WTC11 (cell line): ENCODE measurements at regions not wholly inside any gene's neighbourhood (a gene's known extent, or its start where the extent isn't known, plus 50 kb on each side); places are given as distances from the start of the nearest gene placed in this dataset.

Experiments used
- ATAC-seq: fragments of 200-7000 bp; cut with Tn5 transposase; 2 replicates; pipeline ENCODE4 v1.10.0; 2021; ENCODE audit warnings: mild to moderate bottlenecking, moderate library complexity
- CTCF ChIA-PET: fragments of 300-600 bp; sonication (Branson Sonifier 250); formaldehyde crosslinking; loops from one replicate; lab custom pipeline; 2021; ENCODE audit warnings: antibody characterized with exemption; lab: Charles Lee
- POLR2A ChIA-PET: fragments of 350-600 bp; sonication (Branson Sonifier 250); formaldehyde crosslinking; loops from one replicate; lab custom pipeline; 2021; ENCODE audit warnings: antibody characterized with exemption; lab: Charles Lee
- DNase-seq: peaks from one replicate; pipeline ENCODE4 v3.0.0; 2021; ENCODE audit warnings: low spot score
- H3K27ac Mint-ChIP-seq: 2 replicates; pipeline ENCODE4 v1.8.0; 2021; ENCODE audit warnings: mixed read lengths
- H3K27me3 Mint-ChIP-seq: 2 replicates; pipeline ENCODE4 v1.8.0; 2021; ENCODE audit warnings: low read depth, mild to moderate bottlenecking, moderate library complexity, mixed read lengths
- H3K36me3 Mint-ChIP-seq: 2 replicates; pipeline ENCODE4 v1.8.0; 2021; ENCODE audit warnings: mixed read lengths
- H3K4me1 Mint-ChIP-seq: 2 replicates; pipeline ENCODE4 v1.8.0; 2022; ENCODE audit warnings: mixed read lengths
- H3K4me3 Mint-ChIP-seq: 2 replicates; pipeline ENCODE4 v1.8.0; 2021; ENCODE audit warnings: mild to moderate bottlenecking, moderate library complexity, mixed read lengths
- H3K9me3 Mint-ChIP-seq: 2 replicates; pipeline ENCODE4 v1.8.0; 2021; ENCODE audit warnings: mixed read lengths
- ERG ChIP-seq: fragments of 250-450 bp; sonication (Bioruptor Pico); IDR thresholded peaks from 2 replicates; pipeline ENCODE4 v1.8.0; 2021; ENCODE audit warnings: mild to moderate bottlenecking
- ESRRA ChIP-seq: sonication (generic); formaldehyde crosslinking; IDR thresholded peaks from 2 replicates; pipeline ENCODE4 v1.8.1; 2022; ENCODE audit warnings: mild to moderate bottlenecking, missing genetic modification reagents, borderline replicate concordance
- FOXP1 ChIP-seq: sonication (generic); formaldehyde crosslinking; IDR thresholded peaks from 2 replicates; pipeline ENCODE4 v1.8.0; 2022; ENCODE audit warnings: missing genetic modification reagents, mild to moderate bottlenecking, moderate library complexity, borderline replicate concordance
- IRF2 ChIP-seq: sonication (generic); formaldehyde crosslinking; IDR thresholded peaks from 2 replicates; pipeline ENCODE4 v1.8.0; 2022; ENCODE audit warnings: low read depth, missing genetic modification reagents, borderline replicate concordance
- JUN ChIP-seq: sonication (generic); formaldehyde crosslinking; IDR thresholded peaks from 2 replicates; pipeline ENCODE4 v1.8.0; 2023; ENCODE audit warnings: mild to moderate bottlenecking, missing genetic modification reagents
- NFE2L1 ChIP-seq: sonication (generic); formaldehyde crosslinking; IDR thresholded peaks from 2 replicates; pipeline ENCODE4 v1.8.1; 2023; ENCODE audit warnings: missing genetic modification reagents
- RORB ChIP-seq: fragments of 250-450 bp; sonication (Bioruptor Pico); IDR thresholded peaks from 2 replicates; pipeline ENCODE4 v1.9.0; 2021; ENCODE audit warnings: mild to moderate bottlenecking
- TF ChIP-seq, protein P1 (sequence below): fragments of 200-600 bp; IDR thresholded peaks from 2 replicates; pipeline ENCODE4 v1.8.0; 2022; ENCODE audit warnings: antibody characterized with exemption
- TF ChIP-seq, protein P2 (sequence below): sonication (generic); formaldehyde crosslinking; IDR thresholded peaks from 2 replicates; pipeline ENCODE4 v1.8.1; 2023; ENCODE audit warnings: mild to moderate bottlenecking, missing genetic modification reagents
- TF ChIP-seq, protein P3 (sequence below): fragments of 250-450 bp; sonication (Bioruptor Pico); IDR thresholded peaks from 2 replicates; pipeline ENCODE4 v1.9.0; 2021; ENCODE audit warnings: mild to moderate bottlenecking, borderline replicate concordance
- TF ChIP-seq, protein P4 (sequence below): fragments of 250-450 bp; sonication (Bioruptor Pico); IDR thresholded peaks from 2 replicates; pipeline ENCODE4 v1.9.0; 2021; ENCODE audit warnings: mild to moderate bottlenecking

GRCh38 chr11:106262852-106263251 is 185.4 kb downstream of the AASDHPPT start (continued):
- TF ChIP-seq JUN (CRISPR knock-in tag), result no peak
- TF ChIP-seq, all 79 proteins: peak for 0

DNA sequence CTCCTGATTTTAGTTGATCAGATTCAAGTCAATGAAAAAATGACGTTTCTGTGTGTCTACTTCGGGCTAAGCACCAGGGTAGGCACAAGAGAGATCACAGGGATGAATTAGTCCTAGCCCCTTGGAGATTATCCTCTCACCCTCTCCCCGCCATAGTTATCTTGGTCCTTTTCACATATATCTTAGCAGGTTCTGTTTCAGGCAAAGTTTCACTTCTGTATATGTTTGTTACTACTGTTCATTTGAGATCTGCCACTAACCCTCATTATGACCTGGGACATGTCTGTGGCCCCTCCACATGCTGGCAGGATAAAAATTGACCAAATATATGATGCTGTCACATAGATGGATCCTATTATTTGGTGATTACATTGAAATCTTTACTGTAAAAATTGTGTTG is 186.1 kb downstream of the AASDHPPT start:
- Mint-ChIP-seq H3K36me3 (peaks cover 18% of the 10 kb centered on the region), H3K27ac (no peak overlapping the region), H3K4me1 (0 out of 2 replicates have a peak, but pooled peaks cover 2% of the 10 kb centered on the region), H3K4me3 (no peak overlapping the region), H3K27me3 (no peaks in the 10 kb centered on the region), H3K9me3 (peaks cover 40% of the 10 kb centered on the region)
- ATAC-seq (no peak), DNase-seq (no peak)
- ChIA-PET POLR2A (no interaction called here), CTCF (no interaction called here)
- TF ChIP-seq, protein P1, sequence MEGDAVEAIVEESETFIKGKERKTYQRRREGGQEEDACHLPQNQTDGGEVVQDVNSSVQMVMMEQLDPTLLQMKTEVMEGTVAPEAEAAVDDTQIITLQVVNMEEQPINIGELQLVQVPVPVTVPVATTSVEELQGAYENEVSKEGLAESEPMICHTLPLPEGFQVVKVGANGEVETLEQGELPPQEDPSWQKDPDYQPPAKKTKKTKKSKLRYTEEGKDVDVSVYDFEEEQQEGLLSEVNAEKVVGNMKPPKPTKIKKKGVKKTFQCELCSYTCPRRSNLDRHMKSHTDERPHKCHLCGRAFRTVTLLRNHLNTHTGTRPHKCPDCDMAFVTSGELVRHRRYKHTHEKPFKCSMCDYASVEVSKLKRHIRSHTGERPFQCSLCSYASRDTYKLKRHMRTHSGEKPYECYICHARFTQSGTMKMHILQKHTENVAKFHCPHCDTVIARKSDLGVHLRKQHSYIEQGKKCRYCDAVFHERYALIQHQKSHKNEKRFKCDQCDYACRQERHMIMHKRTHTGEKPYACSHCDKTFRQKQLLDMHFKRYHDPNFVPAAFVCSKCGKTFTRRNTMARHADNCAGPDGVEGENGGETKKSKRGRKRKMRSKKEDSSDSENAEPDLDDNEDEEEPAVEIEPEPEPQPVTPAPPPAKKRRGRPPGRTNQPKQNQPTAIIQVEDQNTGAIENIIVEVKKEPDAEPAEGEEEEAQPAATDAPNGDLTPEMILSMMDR, result no peak
- no peak for TF ChIP-seq ESRRA (CRISPR knock-in tag)
- TF ChIP-seq, protein P2, sequence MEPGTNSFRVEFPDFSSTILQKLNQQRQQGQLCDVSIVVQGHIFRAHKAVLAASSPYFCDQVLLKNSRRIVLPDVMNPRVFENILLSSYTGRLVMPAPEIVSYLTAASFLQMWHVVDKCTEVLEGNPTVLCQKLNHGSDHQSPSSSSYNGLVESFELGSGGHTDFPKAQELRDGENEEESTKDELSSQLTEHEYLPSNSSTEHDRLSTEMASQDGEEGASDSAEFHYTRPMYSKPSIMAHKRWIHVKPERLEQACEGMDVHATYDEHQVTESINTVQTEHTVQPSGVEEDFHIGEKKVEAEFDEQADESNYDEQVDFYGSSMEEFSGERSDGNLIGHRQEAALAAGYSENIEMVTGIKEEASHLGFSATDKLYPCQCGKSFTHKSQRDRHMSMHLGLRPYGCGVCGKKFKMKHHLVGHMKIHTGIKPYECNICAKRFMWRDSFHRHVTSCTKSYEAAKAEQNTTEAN (CRISPR knock-in tag), result no peak
- TF ChIP-seq RORB (CRISPR knock-in tag), result no peak

DNA sequence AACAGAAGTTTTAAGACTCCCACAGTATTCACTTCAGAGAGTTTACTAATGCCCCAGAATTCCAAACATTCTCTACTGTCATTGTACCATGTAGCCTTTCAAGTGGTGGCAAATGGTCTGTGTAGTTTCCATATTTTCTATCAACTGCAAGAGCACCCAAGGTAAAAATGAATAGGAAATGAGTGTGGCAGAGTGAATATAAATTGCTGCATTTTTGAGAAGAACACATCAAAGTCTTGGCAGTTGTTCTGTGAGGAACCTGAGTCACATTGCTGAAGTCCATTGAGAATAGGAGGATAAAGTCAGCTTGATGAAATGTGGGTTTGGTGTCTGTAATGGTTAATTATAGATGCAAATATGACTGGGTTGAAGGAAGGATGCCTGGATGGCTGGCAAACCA is 193.6 kb downstream of the AASDHPPT start:
- Mint-ChIP-seq H3K4me1 (peaks cover 6% of the 10 kb centered on the region), H3K27me3 (no peaks in the 10 kb centered on the region), H3K36me3 (peaks cover 16% of the 10 kb centered on the region), H3K9me3 (peaks cover 36% of the 10 kb centered on the region), H3K27ac (no peak overlapping the region), H3K4me3 (no peak overlapping the region)
- ATAC-seq, result no peak
- ChIA-PET POLR2A (no interaction called here), CTCF (no interaction called here)
- no peak for TF ChIP-seq IRF2 (CRISPR knock-in tag)
- TF ChIP-seq ERG, result no peak
- TF ChIP-seq, protein P3, sequence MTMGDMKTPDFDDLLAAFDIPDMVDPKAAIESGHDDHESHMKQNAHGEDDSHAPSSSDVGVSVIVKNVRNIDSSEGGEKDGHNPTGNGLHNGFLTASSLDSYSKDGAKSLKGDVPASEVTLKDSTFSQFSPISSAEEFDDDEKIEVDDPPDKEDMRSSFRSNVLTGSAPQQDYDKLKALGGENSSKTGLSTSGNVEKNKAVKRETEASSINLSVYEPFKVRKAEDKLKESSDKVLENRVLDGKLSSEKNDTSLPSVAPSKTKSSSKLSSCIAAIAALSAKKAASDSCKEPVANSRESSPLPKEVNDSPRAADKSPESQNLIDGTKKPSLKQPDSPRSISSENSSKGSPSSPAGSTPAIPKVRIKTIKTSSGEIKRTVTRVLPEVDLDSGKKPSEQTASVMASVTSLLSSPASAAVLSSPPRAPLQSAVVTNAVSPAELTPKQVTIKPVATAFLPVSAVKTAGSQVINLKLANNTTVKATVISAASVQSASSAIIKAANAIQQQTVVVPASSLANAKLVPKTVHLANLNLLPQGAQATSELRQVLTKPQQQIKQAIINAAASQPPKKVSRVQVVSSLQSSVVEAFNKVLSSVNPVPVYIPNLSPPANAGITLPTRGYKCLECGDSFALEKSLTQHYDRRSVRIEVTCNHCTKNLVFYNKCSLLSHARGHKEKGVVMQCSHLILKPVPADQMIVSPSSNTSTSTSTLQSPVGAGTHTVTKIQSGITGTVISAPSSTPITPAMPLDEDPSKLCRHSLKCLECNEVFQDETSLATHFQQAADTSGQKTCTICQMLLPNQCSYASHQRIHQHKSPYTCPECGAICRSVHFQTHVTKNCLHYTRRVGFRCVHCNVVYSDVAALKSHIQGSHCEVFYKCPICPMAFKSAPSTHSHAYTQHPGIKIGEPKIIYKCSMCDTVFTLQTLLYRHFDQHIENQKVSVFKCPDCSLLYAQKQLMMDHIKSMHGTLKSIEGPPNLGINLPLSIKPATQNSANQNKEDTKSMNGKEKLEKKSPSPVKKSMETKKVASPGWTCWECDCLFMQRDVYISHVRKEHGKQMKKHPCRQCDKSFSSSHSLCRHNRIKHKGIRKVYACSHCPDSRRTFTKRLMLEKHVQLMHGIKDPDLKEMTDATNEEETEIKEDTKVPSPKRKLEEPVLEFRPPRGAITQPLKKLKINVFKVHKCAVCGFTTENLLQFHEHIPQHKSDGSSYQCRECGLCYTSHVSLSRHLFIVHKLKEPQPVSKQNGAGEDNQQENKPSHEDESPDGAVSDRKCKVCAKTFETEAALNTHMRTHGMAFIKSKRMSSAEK, result no peak
- TF ChIP-seq NFE2L1 (CRISPR knock-in tag), result no peak
- TF ChIP-seq, protein P4, sequence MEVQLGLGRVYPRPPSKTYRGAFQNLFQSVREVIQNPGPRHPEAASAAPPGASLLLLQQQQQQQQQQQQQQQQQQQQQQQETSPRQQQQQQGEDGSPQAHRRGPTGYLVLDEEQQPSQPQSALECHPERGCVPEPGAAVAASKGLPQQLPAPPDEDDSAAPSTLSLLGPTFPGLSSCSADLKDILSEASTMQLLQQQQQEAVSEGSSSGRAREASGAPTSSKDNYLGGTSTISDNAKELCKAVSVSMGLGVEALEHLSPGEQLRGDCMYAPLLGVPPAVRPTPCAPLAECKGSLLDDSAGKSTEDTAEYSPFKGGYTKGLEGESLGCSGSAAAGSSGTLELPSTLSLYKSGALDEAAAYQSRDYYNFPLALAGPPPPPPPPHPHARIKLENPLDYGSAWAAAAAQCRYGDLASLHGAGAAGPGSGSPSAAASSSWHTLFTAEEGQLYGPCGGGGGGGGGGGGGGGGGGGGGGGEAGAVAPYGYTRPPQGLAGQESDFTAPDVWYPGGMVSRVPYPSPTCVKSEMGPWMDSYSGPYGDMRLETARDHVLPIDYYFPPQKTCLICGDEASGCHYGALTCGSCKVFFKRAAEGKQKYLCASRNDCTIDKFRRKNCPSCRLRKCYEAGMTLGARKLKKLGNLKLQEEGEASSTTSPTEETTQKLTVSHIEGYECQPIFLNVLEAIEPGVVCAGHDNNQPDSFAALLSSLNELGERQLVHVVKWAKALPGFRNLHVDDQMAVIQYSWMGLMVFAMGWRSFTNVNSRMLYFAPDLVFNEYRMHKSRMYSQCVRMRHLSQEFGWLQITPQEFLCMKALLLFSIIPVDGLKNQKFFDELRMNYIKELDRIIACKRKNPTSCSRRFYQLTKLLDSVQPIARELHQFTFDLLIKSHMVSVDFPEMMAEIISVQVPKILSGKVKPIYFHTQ, result no peak
- TF ChIP-seq FOXP1 (CRISPR knock-in tag), result no peak
- DNase-seq, result no peak
